ENCODE measurements at regions not wholly inside any gene's neighbourhood (a gene's known extent, or its start where the extent isn't known, plus 50 kb on each side); places are given as distances from the start of the nearest gene placed in this dataset.

DNA sequence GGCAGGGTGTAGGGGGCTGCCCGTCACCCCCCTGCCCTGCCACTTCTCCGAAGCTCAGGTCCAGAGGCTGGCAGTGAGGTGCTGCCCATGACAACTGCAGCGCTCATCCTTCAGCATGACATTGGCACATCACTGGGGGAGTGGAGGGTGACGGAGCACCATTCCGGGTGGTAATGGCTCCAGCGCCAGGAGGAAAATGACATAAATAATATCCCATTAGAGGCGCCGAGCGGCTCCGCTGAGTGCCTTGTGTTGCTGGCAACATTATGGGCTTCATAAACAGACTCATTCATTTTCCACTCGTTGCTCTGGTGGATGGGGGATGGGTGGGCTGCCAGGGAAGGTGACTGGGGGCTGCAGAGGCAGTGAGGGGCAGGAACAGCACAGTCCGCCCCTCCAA lies 56.9 kb upstream of the CTNNBL1 start:
- no peaks in the 10 kb centered on the region for H3K27me3 ChIP-seq (ENCODE audit: insufficient read depth, low read length)
- H3K14ac ChIP-seq (ENCODE audit: low read length): no peak overlapping the region
- no CpG with 5 or more reads among the region's 12 CpGs for WGBS (ENCODE audit: extremely low coverage, insufficient coverage, insufficient read length)
- H4K12ac ChIP-seq (ENCODE audit: low read depth, low read length): no peak overlapping the region
- no peaks in the 10 kb centered on the region for H3K4me1 ChIP-seq (ENCODE audit: control insufficient read depth in 1 of 2, insufficient read depth in 2 of 2, low read length in 2 of 2)
- no peaks in the 10 kb centered on the region for H3K79me1 ChIP-seq (ENCODE audit: low read length)
- H2BK120ac ChIP-seq (ENCODE audit: insufficient read depth, low read length, poor library complexity): no peak overlapping the region
- H3K4ac ChIP-seq (ENCODE audit: low read depth, low read length): no peak overlapping the region
- H4K91ac ChIP-seq (ENCODE audit: low read depth, low read length): no peak overlapping the region
- no peak overlapping the region for H3K4me3 ChIP-seq (ENCODE audit: low read depth, low read length)
- no peak overlapping the region for H4K8ac ChIP-seq (ENCODE audit: low read depth, low read length)
- DNase-seq: no peak
- no peak overlapping the region for H3K9ac ChIP-seq (ENCODE audit: low read length)
- H2BK5ac ChIP-seq (ENCODE audit: low read depth, low read length, poor library complexity): no peak overlapping the region
- no peak overlapping the region for H2AK5ac ChIP-seq (ENCODE audit: low read length)
- H3K9me3 ChIP-seq (ENCODE audit: insufficient read depth, low read depth, low read length): peaks cover 10% of the 10 kb centered on the region
- no peak overlapping the region for H2AFZ ChIP-seq (ENCODE audit: insufficient read depth, low read length, poor library complexity)
- no peaks in the 10 kb centered on the region for H3K79me2 ChIP-seq (ENCODE audit: control insufficient read depth, insufficient read depth, low read length, poor library complexity)
- no peaks in the 10 kb centered on the region for H3K36me3 ChIP-seq (ENCODE audit: control insufficient read depth in 1 of 2, insufficient read depth in 2 of 2, low read length in 2 of 2)
- H3K4me2 ChIP-seq (ENCODE audit: low read length): no peak overlapping the region
- H3K27ac ChIP-seq (ENCODE audit: low read depth, low read length): no peak overlapping the region
- no peak overlapping the region for H3K23ac ChIP-seq (ENCODE audit: low read length)
- H3K18ac ChIP-seq (ENCODE audit: low read length): no peak overlapping the region
- H2BK12ac ChIP-seq (ENCODE audit: low read length): no peak overlapping the region

DNA sequence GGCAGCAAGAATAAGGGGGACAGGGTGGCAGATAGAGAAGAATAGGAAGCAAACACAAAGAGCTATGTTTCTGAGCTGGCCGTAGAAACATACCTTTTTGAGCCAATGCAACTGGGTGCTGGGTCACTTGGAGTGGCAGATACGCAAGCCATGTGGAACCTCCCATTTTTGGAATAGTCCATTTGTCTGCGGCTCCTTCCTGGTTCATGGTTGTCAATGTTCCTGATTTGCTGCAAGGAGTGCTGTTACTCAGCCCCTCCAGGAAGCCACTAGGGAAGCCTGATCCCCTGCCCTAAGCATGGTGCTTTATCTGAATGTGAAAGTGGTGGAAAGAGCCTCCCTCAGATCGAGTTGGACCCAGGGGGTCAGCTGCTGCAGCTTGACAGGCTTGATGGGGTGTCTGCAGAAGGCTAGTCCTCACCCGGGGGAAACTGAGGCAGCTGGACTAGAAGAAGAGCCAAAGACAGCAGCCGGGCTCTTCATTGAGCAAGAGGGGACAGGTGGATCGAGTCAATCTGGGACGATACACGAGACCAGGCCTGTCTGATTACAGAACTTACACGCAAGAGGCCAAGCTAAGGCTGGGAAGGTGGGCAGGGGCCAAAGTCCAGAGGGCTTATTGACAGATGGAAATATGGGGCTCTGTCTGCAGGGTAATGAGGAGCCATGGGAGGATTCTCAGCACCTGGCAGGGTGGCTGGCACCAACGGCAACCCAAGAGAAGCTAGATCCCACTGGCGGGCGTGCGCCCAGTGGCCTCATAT lies 57.4 kb upstream of the CTNNBL1 start:
- Histone ChIP-seq H4K91ac (ENCODE audit: low read depth, low read length) (no peak overlapping the region), H3K4ac (ENCODE audit: low read depth, low read length) (no peak overlapping the region), H2AFZ (ENCODE audit: insufficient read depth, low read length, poor library complexity) (no peak overlapping the region), H3K4me3 (ENCODE audit: low read depth, low read length) (no peak overlapping the region), H3K9ac (ENCODE audit: low read length) (no peak overlapping the region), H4K12ac (ENCODE audit: low read depth, low read length) (no peak overlapping the region), H4K8ac (ENCODE audit: low read depth, low read length) (no peak overlapping the region), H2BK12ac (ENCODE audit: low read length) (no peak overlapping the region), H3K23ac (ENCODE audit: low read length) (no peak overlapping the region), H3K36me3 (ENCODE audit: control insufficient read depth in 1 of 2, insufficient read depth in 2 of 2, low read length in 2 of 2) (no peaks in the 10 kb centered on the region), H3K79me2 (ENCODE audit: control insufficient read depth, insufficient read depth, low read length, poor library complexity) (no peaks in the 10 kb centered on the region), H3K18ac (ENCODE audit: low read length) (no peak overlapping the region), H2AK5ac (ENCODE audit: low read length) (no peak overlapping the region), H2BK5ac (ENCODE audit: low read depth, low read length, poor library complexity) (no peak overlapping the region), H3K4me1 (ENCODE audit: control insufficient read depth in 1 of 2, insufficient read depth in 2 of 2, low read length in 2 of 2) (no peaks in the 10 kb centered on the region), H3K79me1 (ENCODE audit: low read length) (no peaks in the 10 kb centered on the region), H3K27ac (ENCODE audit: low read depth, low read length) (no peak overlapping the region), H3K4me2 (ENCODE audit: low read length) (no peak overlapping the region), H3K14ac (ENCODE audit: low read length) (no peak overlapping the region), H2BK120ac (ENCODE audit: insufficient read depth, low read length, poor library complexity) (no peak overlapping the region), H3K9me3 (ENCODE audit: insufficient read depth, low read depth, low read length) (peaks cover 10% of the 10 kb centered on the region), H3K27me3 (ENCODE audit: insufficient read depth, low read length) (no peaks in the 10 kb centered on the region)
- no CpG with 5 or more reads among the region's 14 CpGs for WGBS (ENCODE audit: extremely low coverage, insufficient coverage, insufficient read length)
- no peak for DNase-seq

DNA sequence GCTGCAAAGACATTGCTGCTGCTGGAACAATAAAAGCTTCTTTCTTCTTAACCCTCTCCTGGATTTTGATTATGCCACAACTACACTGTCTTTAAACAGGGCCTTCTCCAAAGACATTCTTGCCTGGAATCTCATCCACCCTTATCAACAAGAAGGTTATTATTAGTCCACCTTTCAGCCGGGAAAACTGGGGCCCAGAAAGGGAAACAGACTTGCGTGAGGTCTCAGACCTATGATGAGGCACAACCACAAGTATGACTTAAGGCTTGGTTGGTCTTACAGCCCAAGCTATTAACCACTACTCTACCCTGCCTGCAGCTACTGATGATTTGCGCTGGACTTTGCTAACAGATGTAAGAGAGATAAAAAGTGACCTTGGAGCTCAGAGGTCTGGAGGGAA lies 62.8 kb upstream of the CTNNBL1 start:
- no peak for DNase-seq
- Histone ChIP-seq H2BK5ac (ENCODE audit: low read depth, low read length, poor library complexity) (no peak overlapping the region), H2AK5ac (ENCODE audit: low read length) (no peak overlapping the region), H3K4me2 (ENCODE audit: low read length) (no peak overlapping the region), H3K14ac (ENCODE audit: low read length) (no peak overlapping the region), H3K9me3 (ENCODE audit: insufficient read depth, low read depth, low read length) (peaks cover 10% of the 10 kb centered on the region), H3K79me1 (ENCODE audit: low read length) (no peaks in the 10 kb centered on the region), H3K4ac (ENCODE audit: low read depth, low read length) (no peak overlapping the region), H3K36me3 (ENCODE audit: control insufficient read depth in 1 of 2, insufficient read depth in 2 of 2, low read length in 2 of 2) (no peaks in the 10 kb centered on the region), H3K18ac (ENCODE audit: low read length) (no peak overlapping the region), H3K27me3 (ENCODE audit: insufficient read depth, low read length) (no peaks in the 10 kb centered on the region), H3K4me1 (ENCODE audit: control insufficient read depth in 1 of 2, insufficient read depth in 2 of 2, low read length in 2 of 2) (no peaks in the 10 kb centered on the region), H2BK120ac (ENCODE audit: insufficient read depth, low read length, poor library complexity) (no peak overlapping the region), H4K8ac (ENCODE audit: low read depth, low read length) (no peak overlapping the region), H2AFZ (ENCODE audit: insufficient read depth, low read length, poor library complexity) (no peak overlapping the region), H3K23ac (ENCODE audit: low read length) (no peak overlapping the region), H2BK12ac (ENCODE audit: low read length) (no peak overlapping the region), H3K27ac (ENCODE audit: low read depth, low read length) (no peak overlapping the region), H4K91ac (ENCODE audit: low read depth, low read length) (no peak overlapping the region), H3K9ac (ENCODE audit: low read length) (no peak overlapping the region), H3K79me2 (ENCODE audit: control insufficient read depth, insufficient read depth, low read length, poor library complexity) (no peaks in the 10 kb centered on the region), H3K4me3 (ENCODE audit: low read depth, low read length) (no peak overlapping the region), H4K12ac (ENCODE audit: low read depth, low read length) (no peak overlapping the region)
- WGBS (ENCODE audit: extremely low coverage, insufficient coverage, insufficient read length): no CpG with 5 or more reads among the region's 3 CpGs

DNA sequence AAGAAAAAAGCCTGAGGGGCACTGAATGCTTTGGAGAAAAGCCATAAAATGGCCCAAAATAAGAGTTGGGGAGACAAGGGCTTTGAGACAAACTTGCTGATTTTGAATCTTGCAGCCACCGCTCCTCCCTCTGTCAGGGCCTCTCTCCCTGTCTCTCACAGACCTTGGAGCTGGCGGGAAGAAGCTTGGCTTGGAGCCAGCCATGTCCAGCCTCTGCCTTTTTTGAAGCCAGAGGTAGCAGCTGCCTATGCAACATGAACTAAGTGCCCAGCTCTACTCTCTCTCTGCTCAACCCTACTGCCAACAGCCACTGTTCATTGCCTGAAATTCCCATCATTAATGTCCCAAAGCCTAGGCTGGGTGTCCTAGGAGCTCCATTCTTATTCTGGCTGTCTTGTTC lies 63.7 kb upstream of the CTNNBL1 start:
- no peak overlapping the region for H3K14ac ChIP-seq (ENCODE audit: low read length)
- no peaks in the 10 kb centered on the region for H3K27me3 ChIP-seq (ENCODE audit: insufficient read depth, low read length)
- WGBS (ENCODE audit: extremely low coverage, insufficient coverage, insufficient read length): no CpG with 5 or more reads among the region's 2 CpGs
- no peak overlapping the region for H2BK12ac ChIP-seq (ENCODE audit: low read length)
- H2AK5ac ChIP-seq (ENCODE audit: low read length): no peak overlapping the region
- no peak overlapping the region for H2BK5ac ChIP-seq (ENCODE audit: low read depth, low read length, poor library complexity)
- no peak overlapping the region for H3K4ac ChIP-seq (ENCODE audit: low read depth, low read length)
- no peaks in the 10 kb centered on the region for H3K79me1 ChIP-seq (ENCODE audit: low read length)
- H3K27ac ChIP-seq (ENCODE audit: low read depth, low read length): no peak overlapping the region
- peaks cover 9% of the 10 kb centered on the region for H3K9me3 ChIP-seq (ENCODE audit: insufficient read depth, low read depth, low read length)
- H3K4me2 ChIP-seq (ENCODE audit: low read length): no peak overlapping the region
- H2AFZ ChIP-seq (ENCODE audit: insufficient read depth, low read length, poor library complexity): no peak overlapping the region
- H4K8ac ChIP-seq (ENCODE audit: low read depth, low read length): no peak overlapping the region
- no peaks in the 10 kb centered on the region for H3K79me2 ChIP-seq (ENCODE audit: control insufficient read depth, insufficient read depth, low read length, poor library complexity)
- no peak overlapping the region for H3K18ac ChIP-seq (ENCODE audit: low read length)
- no peaks in the 10 kb centered on the region for H3K36me3 ChIP-seq (ENCODE audit: control insufficient read depth in 1 of 2, insufficient read depth in 2 of 2, low read length in 2 of 2)
- H3K4me1 ChIP-seq (ENCODE audit: control insufficient read depth in 1 of 2, insufficient read depth in 2 of 2, low read length in 2 of 2): no peaks in the 10 kb centered on the region
- DNase-seq: no peak
- no peak overlapping the region for H4K91ac ChIP-seq (ENCODE audit: low read depth, low read length)
- no peak overlapping the region for H3K9ac ChIP-seq (ENCODE audit: low read length)
- H2BK120ac ChIP-seq (ENCODE audit: insufficient read depth, low read length, poor library complexity): no peak overlapping the region
- H3K23ac ChIP-seq (ENCODE audit: low read length): no peak overlapping the region
- no peak overlapping the region for H4K12ac ChIP-seq (ENCODE audit: low read depth, low read length)
- H3K4me3 ChIP-seq (ENCODE audit: low read depth, low read length): no peak overlapping the region

Data from trophoblast cell (in vitro differentiated cells and primary cell).